ENCODE measurements at regions not wholly inside any gene's neighbourhood (a gene's known extent, or its start where the extent isn't known, plus 50 kb on each side); places are given as distances from the start of the nearest gene placed in this dataset.
"Not testable (repeated sequence)": the region's sequence is repeated elsewhere in the genome, so short reads cannot be mapped to it uniquely, and the experiment has no call there.

DNA sequence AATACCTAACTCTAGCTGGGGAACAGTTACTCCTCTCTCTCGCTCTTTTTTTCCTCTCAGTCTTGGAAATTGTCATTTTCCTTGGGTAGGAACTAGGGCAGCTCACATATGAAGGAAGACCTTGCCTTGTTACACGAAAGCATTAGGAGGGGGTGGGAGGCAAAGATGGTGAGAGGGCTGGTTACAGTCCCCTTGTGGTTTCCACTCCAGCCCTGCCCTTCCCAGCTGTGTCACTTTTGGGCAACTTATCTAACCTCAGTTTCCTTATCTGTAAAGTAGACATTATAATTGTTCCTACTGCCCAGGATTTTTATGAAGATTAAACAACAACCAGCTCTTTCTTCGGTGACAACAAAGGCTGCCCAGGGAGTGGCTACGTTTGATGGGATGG is 196.2 kb upstream of the CLINT1 start:
- Histone ChIP-seq H3K27ac (no peak overlapping the region), H3K36me3 (ENCODE audit: insufficient read depth, low read length) (no peaks in the 10 kb centered on the region), H3K9me3 (ENCODE audit: low read depth, low read length) (no peaks in the 10 kb centered on the region), H3K9ac (ENCODE audit: insufficient read length) (no peak overlapping the region), H3K4me3 (no peak overlapping the region)
- DNase-seq (ENCODE audit: low read depth, low spot score), result no peak
- no peak for TF ChIP-seq FOXP2 (optimal IDR thresholded peaks at IDR 0.05; ENCODE audit: control extremely low read depth, extremely low read length, insufficient read depth)
- no peak for TF ChIP-seq POLR2AphosphoS5 (IDR thresholded peaks at IDR 0.05; ENCODE audit: borderline replicate concordance, low read depth, low read length)
- no peak for TF ChIP-seq EZH2 (IDR thresholded peaks at IDR 0.05)

DNA sequence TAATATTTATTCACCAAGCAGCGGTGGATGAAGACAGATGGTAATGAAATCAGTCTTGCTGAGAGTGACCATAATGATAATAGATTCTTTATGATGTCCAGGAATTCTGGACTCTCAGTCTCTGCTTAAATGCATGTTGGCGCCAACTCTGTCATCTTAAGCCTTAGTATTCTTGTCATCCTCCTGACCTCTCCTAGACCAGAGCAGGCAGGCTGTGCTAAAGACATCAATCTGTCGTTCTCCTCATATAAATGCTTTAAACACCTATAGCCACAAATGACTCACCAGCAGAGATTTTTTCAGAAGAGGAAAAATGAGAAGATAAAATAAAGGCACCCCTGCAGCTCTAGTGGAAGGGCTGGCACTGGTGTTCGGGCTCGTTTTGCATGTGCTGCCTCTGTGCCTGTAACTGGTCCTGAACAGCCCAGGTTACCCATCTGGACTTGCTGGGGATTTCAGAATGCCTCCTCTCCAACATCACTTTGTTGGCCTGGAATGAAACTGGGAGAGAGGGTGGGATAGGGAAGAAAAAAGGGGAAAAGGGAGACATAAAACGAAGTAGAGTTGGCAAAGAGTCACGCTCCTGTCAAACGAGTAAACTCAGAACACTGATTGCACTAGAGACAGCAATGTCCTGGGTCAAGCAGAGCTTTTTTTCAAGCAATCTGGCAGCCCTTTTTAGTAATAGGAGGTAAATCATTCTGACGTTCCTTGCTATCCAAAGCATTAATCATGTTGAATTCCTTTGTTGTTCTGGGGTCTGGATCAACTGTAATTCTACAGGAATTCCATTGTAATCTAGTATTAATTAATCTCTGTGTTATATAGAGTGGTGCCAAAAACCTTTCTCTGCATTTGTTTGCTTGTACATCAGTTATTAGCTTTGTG is 195.5 kb upstream of the CLINT1 start:
- Histone ChIP-seq H3K4me3 (no peak overlapping the region), H3K9me3 (ENCODE audit: low read depth, low read length) (no peaks in the 10 kb centered on the region), H3K27ac (no peak overlapping the region), H3K9ac (ENCODE audit: insufficient read length) (no peak overlapping the region), H3K36me3 (ENCODE audit: insufficient read depth, low read length) (no peaks in the 10 kb centered on the region)
- no peak for DNase-seq (ENCODE audit: low read depth, low spot score)
- TF ChIP-seq FOXP2 (optimal IDR thresholded peaks at IDR 0.05; ENCODE audit: control extremely low read depth, extremely low read length, insufficient read depth) (no peak), EZH2 (IDR thresholded peaks at IDR 0.05) (no peak), POLR2AphosphoS5 (IDR thresholded peaks at IDR 0.05; ENCODE audit: borderline replicate concordance, low read depth, low read length) (no peak)

DNA sequence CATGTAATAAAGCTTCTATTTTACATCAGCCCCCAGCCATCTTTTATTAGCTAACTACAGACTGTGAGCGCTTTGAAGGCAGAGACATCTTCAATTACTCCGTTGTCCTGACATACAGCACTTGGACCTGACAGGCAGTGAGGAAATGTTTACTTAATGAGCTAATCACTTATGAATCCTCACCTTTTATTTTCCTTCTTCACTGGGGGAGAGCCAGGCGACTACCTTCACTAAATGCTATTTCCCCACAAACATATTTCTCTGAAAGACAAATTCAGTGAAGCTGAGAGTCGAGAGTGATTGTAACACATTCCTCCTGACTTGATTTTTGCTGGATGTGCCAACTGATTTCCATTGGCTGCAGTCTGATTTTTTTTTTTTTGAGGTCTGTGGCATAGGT is 192.1 kb upstream of the CLINT1 start:
- TF ChIP-seq FOXP2 (optimal IDR thresholded peaks at IDR 0.05; ENCODE audit: control extremely low read depth, extremely low read length, insufficient read depth) (no peak), EZH2 (IDR thresholded peaks at IDR 0.05) (no peak), POLR2AphosphoS5 (IDR thresholded peaks at IDR 0.05; ENCODE audit: borderline replicate concordance, low read depth, low read length) (no peak)
- Histone ChIP-seq H3K4me3 (no peak overlapping the region), H3K9me3 (ENCODE audit: low read depth, low read length) (no peaks in the 10 kb centered on the region), H3K36me3 (ENCODE audit: insufficient read depth, low read length) (no peaks in the 10 kb centered on the region), H3K27ac (no peak overlapping the region), H3K9ac (ENCODE audit: insufficient read length) (no peak overlapping the region)
- DNase-seq (ENCODE audit: low read depth, low spot score), result no peak

DNA sequence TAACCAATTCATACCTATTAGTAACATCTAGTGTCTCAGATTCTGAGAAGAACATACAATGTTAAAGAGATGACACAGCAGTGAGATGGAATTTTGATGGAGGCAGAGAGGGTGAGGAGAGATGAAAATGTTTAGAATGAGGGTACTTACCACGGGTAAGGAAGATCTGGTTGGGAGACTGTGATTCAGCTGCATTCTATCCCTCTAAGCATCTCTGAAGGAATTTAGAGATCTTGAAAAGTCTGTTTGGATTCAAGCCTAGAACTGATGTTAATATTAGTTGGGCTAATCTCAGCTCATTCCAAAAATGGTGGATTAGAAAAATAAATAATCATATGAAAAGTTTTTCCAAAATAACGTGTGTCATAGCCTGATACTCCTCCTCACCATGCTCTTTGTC is 191.5 kb upstream of the CLINT1 start:
- Histone ChIP-seq H3K4me3 (no peak overlapping the region), H3K9ac (ENCODE audit: insufficient read length) (no peak overlapping the region), H3K36me3 (ENCODE audit: insufficient read depth, low read length) (no peaks in the 10 kb centered on the region), H3K9me3 (ENCODE audit: low read depth, low read length) (no peaks in the 10 kb centered on the region), H3K27ac (no peak overlapping the region)
- no peak for DNase-seq (ENCODE audit: low read depth, low spot score)
- no peak for TF ChIP-seq POLR2AphosphoS5 (IDR thresholded peaks at IDR 0.05; ENCODE audit: borderline replicate concordance, low read depth, low read length)
- no peak for TF ChIP-seq EZH2 (IDR thresholded peaks at IDR 0.05)
- no peak for TF ChIP-seq FOXP2 (optimal IDR thresholded peaks at IDR 0.05; ENCODE audit: control extremely low read depth, extremely low read length, insufficient read depth)

DNA sequence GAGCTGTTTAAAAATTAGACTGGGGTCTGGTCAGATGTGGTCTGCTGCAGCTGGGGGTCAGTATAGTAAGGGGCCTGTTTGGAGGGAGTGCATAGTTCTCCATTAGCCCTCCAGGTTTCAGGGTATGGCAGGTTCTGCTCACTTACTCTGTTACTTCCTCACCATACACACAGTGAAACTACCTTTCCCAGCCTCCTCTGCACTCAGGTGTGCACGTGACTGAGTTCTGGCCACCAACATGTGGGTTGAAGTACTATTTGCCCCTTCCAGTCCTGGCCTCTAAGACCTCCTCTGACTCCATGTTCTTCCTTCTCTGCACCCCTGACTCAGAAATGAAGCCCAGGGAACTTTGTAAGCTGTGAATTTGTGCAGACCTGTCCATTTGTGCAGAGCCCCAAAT is 190.5 kb upstream of the CLINT1 start:
- DNase-seq (ENCODE audit: low read depth, low spot score), result no peak
- Histone ChIP-seq H3K9ac (ENCODE audit: insufficient read length) (no peak overlapping the region), H3K27ac (no peak overlapping the region), H3K4me3 (no peak overlapping the region), H3K36me3 (ENCODE audit: insufficient read depth, low read length) (no peaks in the 10 kb centered on the region), H3K9me3 (ENCODE audit: low read depth, low read length) (no peaks in the 10 kb centered on the region)
- TF ChIP-seq EZH2 (IDR thresholded peaks at IDR 0.05), result no peak
- TF ChIP-seq FOXP2 (optimal IDR thresholded peaks at IDR 0.05; ENCODE audit: control extremely low read depth, extremely low read length, insufficient read depth), result no peak
- no peak for TF ChIP-seq POLR2AphosphoS5 (IDR thresholded peaks at IDR 0.05; ENCODE audit: borderline replicate concordance, low read depth, low read length)

DNA sequence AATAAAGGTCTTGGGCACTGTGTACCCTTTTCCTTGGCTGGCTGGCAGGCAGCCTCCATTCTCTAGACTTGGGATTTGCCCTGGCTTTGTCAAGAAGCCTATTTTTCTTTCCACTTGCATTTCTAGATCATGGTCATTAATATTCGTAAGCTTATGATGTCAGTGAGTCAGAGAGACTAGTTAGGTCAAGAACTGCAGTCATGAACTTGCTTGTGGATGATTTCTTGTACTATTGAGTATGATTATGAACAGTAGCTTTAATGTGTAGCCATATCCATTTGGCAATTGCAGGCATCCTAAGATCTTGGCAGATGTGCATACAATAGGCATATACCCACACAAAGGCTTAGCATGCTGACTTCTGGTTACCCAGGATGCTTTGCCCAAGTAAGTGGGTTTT is 186.8 kb upstream of the CLINT1 start:
- no peaks in the 10 kb centered on the region for H3K9me3 ChIP-seq (ENCODE audit: low read depth, low read length)
- no peak overlapping the region for H3K27ac ChIP-seq
- no peak for TF ChIP-seq EZH2 (IDR thresholded peaks at IDR 0.05)
- TF ChIP-seq POLR2AphosphoS5 (IDR thresholded peaks at IDR 0.05; ENCODE audit: borderline replicate concordance, low read depth, low read length), result no peak
- TF ChIP-seq FOXP2 (optimal IDR thresholded peaks at IDR 0.05; ENCODE audit: control extremely low read depth, extremely low read length, insufficient read depth), result no peak
- no peaks in the 10 kb centered on the region for H3K36me3 ChIP-seq (ENCODE audit: insufficient read depth, low read length)
- DNase-seq (ENCODE audit: low read depth, low spot score), result no peak
- no peak overlapping the region for H3K4me3 ChIP-seq
- no peak overlapping the region for H3K9ac ChIP-seq (ENCODE audit: insufficient read length)

DNA sequence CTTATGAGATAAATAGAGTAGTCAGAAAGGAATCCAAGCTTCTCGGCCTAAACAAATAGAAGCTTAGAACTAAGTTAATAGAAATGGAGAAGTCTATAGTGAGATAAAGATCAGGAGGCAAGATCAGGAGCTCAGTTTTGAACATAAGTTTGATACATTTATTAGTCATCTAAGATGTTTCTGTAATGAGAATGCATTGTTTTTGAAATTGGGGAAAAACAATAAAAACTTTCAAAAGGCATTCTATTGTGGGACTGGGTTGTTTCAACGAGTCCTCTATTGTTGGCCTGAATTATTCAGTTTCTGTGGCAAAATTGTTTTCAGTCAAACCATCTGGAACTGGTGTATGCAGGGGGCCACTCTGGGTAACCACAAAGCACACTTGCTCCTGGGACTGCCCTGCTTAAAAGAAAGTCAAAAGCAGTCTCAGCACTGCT is 181.0 kb upstream of the CLINT1 start:
- Histone ChIP-seq H3K9ac (ENCODE audit: insufficient read length) (no peak overlapping the region), H3K36me3 (ENCODE audit: insufficient read depth, low read length) (no peaks in the 10 kb centered on the region), H3K4me3 (no peak overlapping the region), H3K9me3 (ENCODE audit: low read depth, low read length) (no peaks in the 10 kb centered on the region), H3K27ac (no peak overlapping the region)
- DNase-seq (ENCODE audit: low read depth, low spot score), result no peak
- TF ChIP-seq POLR2AphosphoS5 (IDR thresholded peaks at IDR 0.05; ENCODE audit: borderline replicate concordance, low read depth, low read length) (no peak), FOXP2 (optimal IDR thresholded peaks at IDR 0.05; ENCODE audit: control extremely low read depth, extremely low read length, insufficient read depth) (no peak), EZH2 (IDR thresholded peaks at IDR 0.05) (no peak)

DNA sequence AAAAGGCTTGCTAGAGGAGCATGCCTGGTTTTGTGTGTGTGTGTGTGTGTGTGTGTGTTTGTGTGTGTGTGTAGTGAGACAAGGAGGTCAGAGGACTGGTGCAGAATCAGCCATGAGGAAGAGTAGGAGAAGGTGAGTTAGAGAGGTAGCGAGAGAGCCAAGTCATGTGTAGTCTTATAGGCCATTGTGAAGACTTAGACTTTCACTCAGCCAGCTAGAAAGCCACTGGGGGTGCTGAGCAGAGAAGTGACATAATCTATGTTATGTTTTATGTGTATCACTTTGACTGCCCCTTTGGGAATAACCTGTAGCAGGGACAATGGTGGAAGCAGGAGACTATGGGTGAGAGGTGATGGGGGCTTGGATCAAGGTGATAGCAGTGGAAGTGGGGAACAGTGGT is 180.5 kb upstream of the CLINT1 start:
- Histone ChIP-seq H3K27ac (no peak overlapping the region), H3K9ac (ENCODE audit: insufficient read length) (no peak overlapping the region), H3K4me3 (no peak overlapping the region), H3K9me3 (ENCODE audit: low read depth, low read length) (no peaks in the 10 kb centered on the region), H3K36me3 (ENCODE audit: insufficient read depth, low read length) (no peaks in the 10 kb centered on the region)
- no peak for DNase-seq (ENCODE audit: low read depth, low spot score)
- no peak for TF ChIP-seq FOXP2 (optimal IDR thresholded peaks at IDR 0.05; ENCODE audit: control extremely low read depth, extremely low read length, insufficient read depth)
- no peak for TF ChIP-seq POLR2AphosphoS5 (IDR thresholded peaks at IDR 0.05; ENCODE audit: borderline replicate concordance, low read depth, low read length)
- TF ChIP-seq EZH2 (IDR thresholded peaks at IDR 0.05), result no peak

DNA sequence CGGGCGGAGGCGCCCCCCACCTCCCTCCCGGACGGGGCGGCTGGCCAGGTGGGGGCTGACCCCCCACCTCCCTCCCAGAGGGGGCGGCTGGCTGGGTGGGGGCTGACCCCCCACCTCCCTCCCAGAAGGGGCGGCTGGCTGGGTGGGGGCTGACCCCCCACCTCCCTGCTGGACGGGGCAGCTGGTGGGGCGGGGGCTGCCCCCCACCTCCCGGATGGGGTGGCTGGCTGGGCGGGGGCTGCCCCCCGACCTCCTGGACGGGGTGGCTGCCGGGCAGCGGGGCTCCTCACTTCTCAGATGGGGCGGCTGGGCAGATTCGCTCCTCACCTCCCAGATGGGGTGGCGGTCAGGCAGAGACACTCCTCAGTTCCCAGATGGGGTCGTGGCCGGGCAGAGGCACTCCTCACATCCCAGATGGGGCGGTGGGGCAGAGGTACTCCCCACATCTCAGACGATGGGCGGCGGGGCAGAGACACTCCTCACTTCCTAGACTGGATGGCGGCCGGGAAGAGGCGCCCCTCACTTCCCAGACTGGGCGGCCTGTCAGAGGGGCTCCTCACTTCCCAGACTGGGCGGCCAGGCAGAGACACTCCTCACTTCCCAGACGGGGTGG is 178.1 kb upstream of the CLINT1 start:
- H3K9ac ChIP-seq (ENCODE audit: insufficient read length); DNase-seq (ENCODE audit: low read depth, low spot score); H3K27ac ChIP-seq; H3K4me3 ChIP-seq; H3K36me3 ChIP-seq (ENCODE audit: insufficient read depth, low read length); H3K9me3 ChIP-seq (ENCODE audit: low read depth, low read length): not testable (repeated sequence)

DNA sequence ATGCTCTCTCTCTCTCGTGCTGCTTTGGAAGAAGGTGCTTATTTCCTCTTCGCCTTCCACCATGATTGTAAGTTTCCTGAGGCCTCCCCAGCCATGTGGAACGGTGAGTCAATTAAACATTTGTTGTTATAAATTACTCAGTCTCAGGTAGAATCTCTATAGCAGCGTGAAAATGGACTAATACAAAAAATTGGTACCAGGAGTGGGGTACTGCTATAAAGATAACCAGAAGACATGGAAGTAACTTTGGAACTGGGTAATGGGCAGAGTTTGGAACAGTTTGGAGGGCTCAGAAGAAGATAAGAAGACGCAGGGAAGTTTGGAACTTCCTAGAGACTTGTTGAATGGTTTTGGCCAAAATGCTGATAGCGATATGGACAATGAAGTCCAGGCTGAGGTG is 175.6 kb upstream of the CLINT1 start:
- not testable (repeated sequence) for H3K36me3 ChIP-seq (ENCODE audit: insufficient read depth, low read length); H3K4me3 ChIP-seq; H3K9me3 ChIP-seq (ENCODE audit: low read depth, low read length); DNase-seq (ENCODE audit: low read depth, low spot score); H3K9ac ChIP-seq (ENCODE audit: insufficient read length); H3K27ac ChIP-seq

Measured in SK-N-MC (cell line).